H9 (cell line): ENCODE measurements at regions not wholly inside any gene's neighbourhood (a gene's known extent, or its start where the extent isn't known, plus 50 kb on each side); places are given as distances from the start of the nearest gene placed in this dataset.

Experiments used
- DNase-seq: peaks from one replicate; pipeline ENCODE4 v3.0.0-alpha.2; 2017
- H2AFZ ChIP-seq: one replicate; pipeline ENCODE4 v1.6.1; 2013; ENCODE audit warnings: mild to moderate bottlenecking, low read length, control low read depth, moderate library complexity
- H2AK5ac ChIP-seq: 2 replicates; pipeline ENCODE4 v1.6.1; 2013; ENCODE audit warnings: low read length, control low read depth, mixed read lengths; ENCODE audit not compliant: insufficient read length
- H2BK120ac ChIP-seq: one replicate; pipeline ENCODE4 v1.6.1; 2013; ENCODE audit warnings: low read depth, mild to moderate bottlenecking, low read length, control low read depth, inconsistent platforms; ENCODE audit not compliant: poor library complexity, severe bottlenecking
- H2BK12ac ChIP-seq: 2 replicates; pipeline ENCODE4 v1.6.1; 2013; ENCODE audit warnings: low read length, control low read depth, mixed read lengths, low read depth; ENCODE audit not compliant: insufficient read length
- H2BK15ac ChIP-seq: 2 replicates; pipeline ENCODE4 v1.6.1; 2013; ENCODE audit warnings: low read depth, low read length, control low read depth
- H2BK20ac ChIP-seq: one replicate; pipeline ENCODE4 v1.6.1; 2013; ENCODE audit warnings: low read depth, mild to moderate bottlenecking, low read length, control low read depth, inconsistent platforms; ENCODE audit not compliant: poor library complexity, severe bottlenecking
- H2BK5ac ChIP-seq: 2 replicates; pipeline ENCODE4 v1.6.1; 2013; ENCODE audit warnings: low read length, control low read depth, mixed read lengths; ENCODE audit not compliant: insufficient read length
- H3K14ac ChIP-seq: 2 replicates; pipeline ENCODE4 v1.6.1; 2013; ENCODE audit warnings: low read length, control low read depth; ENCODE audit not compliant: insufficient read depth
- H3K18ac ChIP-seq: 2 replicates; pipeline ENCODE4 v1.6.1; 2013; ENCODE audit warnings: low read depth, mild to moderate bottlenecking, mixed read lengths, low read length, control low read depth; ENCODE audit not compliant: insufficient read length
- H3K23ac ChIP-seq: 2 replicates; pipeline ENCODE4 v1.6.1; 2013; ENCODE audit warnings: low read length, control low read depth, mixed read lengths, low read depth; ENCODE audit not compliant: insufficient read length
- H3K23me2 ChIP-seq: 2 replicates; pipeline ENCODE4 v1.6.1; 2013; ENCODE audit warnings: low read depth, mild to moderate bottlenecking, mixed read lengths, low read length, control low read depth; ENCODE audit not compliant: insufficient read length, poor library complexity, severe bottlenecking
- H3K27ac ChIP-seq: 2 replicates; pipeline ENCODE4 v1.5.1; 2013; ENCODE audit warnings: low read length, control low read depth, mixed read lengths, low read depth; ENCODE audit not compliant: insufficient read length
- H3K27me3 ChIP-seq: 2 replicates; pipeline ENCODE4 v1.6.1; 2013; ENCODE audit warnings: low read length, control low read depth, inconsistent platforms; ENCODE audit not compliant: insufficient read depth
- H3K4ac ChIP-seq: 2 replicates; pipeline ENCODE4 v1.6.1; 2013; ENCODE audit warnings: low read depth, mild to moderate bottlenecking, control low read depth, inconsistent platforms, low read length, moderate library complexity
- H3K4me1 ChIP-seq: 2 replicates; pipeline ENCODE4 v1.6.1; 2013; ENCODE audit warnings: low read length, control low read depth, inconsistent platforms; ENCODE audit not compliant: insufficient read depth
- H3K4me2 ChIP-seq: 2 replicates; pipeline ENCODE4 v1.6.1; 2013; ENCODE audit warnings: low read length, control low read depth, mixed read lengths; ENCODE audit not compliant: insufficient read length, insufficient read depth
- H3K56ac ChIP-seq: 2 replicates; pipeline ENCODE4 v1.6.1; 2013; ENCODE audit warnings: low read depth, mild to moderate bottlenecking, mixed read lengths, low read length, control low read depth; ENCODE audit not compliant: insufficient read length
- H3K79me1 ChIP-seq: 2 replicates; pipeline ENCODE4 v1.6.1; 2013; ENCODE audit warnings: low read depth, mild to moderate bottlenecking, moderate library complexity, low read length, control low read depth, inconsistent platforms; ENCODE audit not compliant: insufficient read depth, poor library complexity, severe bottlenecking
- H3K79me2 ChIP-seq: 2 replicates; pipeline ENCODE4 v1.6.1; 2013; ENCODE audit warnings: low read length, control low read depth, inconsistent platforms; ENCODE audit not compliant: insufficient read depth
- H3K9ac ChIP-seq: 2 replicates; pipeline ENCODE4 v1.6.1; 2013; ENCODE audit warnings: low read length, control low read depth, mixed read lengths; ENCODE audit not compliant: insufficient read length; ENCODE audit errors: extremely low read depth
- H3K9me3 ChIP-seq: one replicate; pipeline ENCODE4 v1.6.1; 2013; ENCODE audit warnings: low read depth, low read length, inconsistent platforms; ENCODE audit not compliant: control insufficient read depth
- H3T11ph ChIP-seq: one replicate; pipeline ENCODE4 v1.6.1; 2013; ENCODE audit warnings: mild to moderate bottlenecking, low read length, control low read depth, inconsistent platforms
- H4K20me1 ChIP-seq: one replicate; pipeline ENCODE4 v1.6.1; 2013; ENCODE audit not compliant: control insufficient read depth, insufficient read length, insufficient read depth
- H4K5ac ChIP-seq: 2 replicates; pipeline ENCODE4 v1.6.1; 2013; ENCODE audit warnings: low read depth, mild to moderate bottlenecking, mixed read lengths, low read length, control low read depth; ENCODE audit not compliant: insufficient read length
- H4K8ac ChIP-seq: replicated peaks from 2 replicates; pipeline ENCODE4 v1.6.1; 2013; ENCODE audit warnings: low read length, control low read depth, mixed read lengths, low read depth; ENCODE audit not compliant: insufficient read length
- H4K91ac ChIP-seq: 2 replicates; pipeline ENCODE4 v1.6.1; 2013; ENCODE audit warnings: low read depth, mild to moderate bottlenecking, moderate library complexity, mixed read lengths, low read length, control low read depth; ENCODE audit not compliant: insufficient read length
- H3K27ac Mint-ChIP-seq, 3 experiments: 2 replicates in 2 of 3; 3 replicates in 1 of 3; pipeline ENCODE4 v1.8.0; 2020 to 2021; ENCODE audit warnings: mixed read lengths in 3 of 3, mild to moderate bottlenecking in 1 of 3, moderate library complexity in 1 of 3
- H3K27me3 Mint-ChIP-seq: 2 replicates; pipeline ENCODE4 v1.8.0; 2021; ENCODE audit warnings: low read depth, mild to moderate bottlenecking, moderate library complexity, mixed read lengths
- H3K36me3 Mint-ChIP-seq, 3 experiments: 2 replicates in 2 of 3; 3 replicates in 1 of 3; pipeline ENCODE4 v1.8.0; 2020 to 2021; ENCODE audit warnings: low read depth in 3 of 3, mixed read lengths in 3 of 3; ENCODE audit not compliant: insufficient read depth in 1 of 3
- H3K4me1 Mint-ChIP-seq, 2 experiments: 2 replicates each; pipeline ENCODE4 v1.8.0; 2020; ENCODE audit warnings: mixed read lengths in 2 of 2
- H3K4me3 Mint-ChIP-seq, 2 experiments: 2 replicates in 1 of 2; 3 replicates in 1 of 2; pipeline ENCODE4 v1.8.0; 2020 to 2021; ENCODE audit warnings: mild to moderate bottlenecking in 2 of 2, mixed read lengths in 2 of 2, moderate library complexity in 1 of 2
- H3K9me3 Mint-ChIP-seq, 2 experiments: 2 replicates in 1 of 2; 3 replicates in 1 of 2; pipeline ENCODE4 v1.8.0; 2020; ENCODE audit warnings: mild to moderate bottlenecking in 2 of 2, mixed read lengths in 2 of 2, moderate library complexity in 1 of 2
- WGBS: extraction: QIAGEN DNeasy Blood & Tissue Kit; methylation state at CpG from one replicate; pipeline ENCODE4 v1.1.7; 2013; ENCODE audit warnings: missing lambda C conversion rate, low lambda C conversion rate, mixed read lengths; ENCODE audit not compliant: insufficient read length; ENCODE audit errors: extremely low coverage; 5-methylcytosine and 5-hydroxymethylcytosine counted together
- TF ChIP-seq, protein P1 (sequence below): fragments of 200-600 bp; sonication (generic); conservative IDR thresholded peaks from 3 replicates; pipeline ENCODE4 v1.8.0; 2021; ENCODE audit warnings: antibody characterized with exemption, mild to moderate bottlenecking

DNA sequence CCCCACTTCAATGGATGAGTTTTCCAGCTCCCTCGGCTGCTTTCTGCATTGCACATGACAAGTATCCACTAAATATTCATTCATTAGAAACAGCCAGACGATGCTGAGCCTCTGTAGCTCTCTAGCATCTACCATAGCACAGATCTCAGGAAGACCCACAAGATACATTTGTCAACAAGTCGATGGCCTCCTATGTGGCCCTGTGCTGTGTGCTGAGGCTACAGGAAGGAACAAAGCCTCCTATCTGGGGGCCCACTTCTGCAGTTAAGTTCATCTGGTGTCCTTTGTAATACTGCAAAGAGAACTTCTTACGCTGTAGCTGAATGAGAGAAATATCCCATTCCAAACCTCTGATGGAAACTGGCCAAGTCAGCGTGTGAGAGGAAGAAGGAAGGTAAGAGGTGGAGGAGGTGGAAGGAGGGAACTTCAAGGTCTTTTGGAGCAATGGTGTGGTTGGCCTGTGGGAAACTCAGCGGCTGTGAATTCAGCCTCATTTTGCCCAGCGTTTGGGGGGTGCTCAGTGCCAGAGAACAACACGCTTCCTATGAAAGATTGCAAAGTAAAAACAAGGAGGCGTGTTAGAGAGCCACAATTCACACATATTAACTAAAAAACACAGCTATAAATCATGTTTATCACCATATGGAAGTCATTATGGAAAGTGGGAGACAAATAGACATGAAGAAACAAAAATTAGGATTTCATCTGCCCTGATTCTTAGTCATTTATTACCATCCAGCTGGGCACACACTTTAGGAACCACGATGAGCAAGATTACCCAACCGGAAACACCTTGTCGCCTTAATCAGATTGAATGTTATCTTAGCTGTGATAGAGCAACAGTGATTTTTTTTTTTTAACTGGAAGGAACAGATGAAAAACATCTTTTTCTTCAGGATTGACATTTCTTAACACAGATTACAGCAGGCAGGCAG, 62.2 kb upstream of the USP6NL start:
- Histone ChIP-seq H3K9ac (no peak overlapping the region), H3K56ac (no peak overlapping the region)
- H3K27ac Mint-ChIP-seq, result no peak overlapping the region; a peak in 1 of 7 replicates

More for the DNA sequence above, 62.2 kb upstream of the USP6NL start:
- H2BK20ac ChIP-seq, result no peak overlapping the region
- H3K18ac ChIP-seq, result no peak overlapping the region
- no peak overlapping the region for H2AK5ac ChIP-seq
- DNase-seq, result no peak
- no peak overlapping the region for H3K4me2 ChIP-seq
- no peaks in the 10 kb centered on the region for H3K9me3 ChIP-seq
- no peaks in the 10 kb centered on the region; the same call in 1 of the 2 replicates for H3K27me3 Mint-ChIP-seq
- no peaks in the 10 kb centered on the region for H3K36me3 Mint-ChIP-seq
- no peak overlapping the region for H2BK15ac ChIP-seq
- WGBS, result no CpG with 5 or more reads among the region's 12 CpGs
- peaks cover 0 to 6% of the 10 kb centered on the region in 2 experiments; a peak in 3 of 4 replicates for H3K4me1 Mint-ChIP-seq
- H2BK120ac ChIP-seq, result no peak overlapping the region
- H3K4ac ChIP-seq, result no peak overlapping the region
- TF ChIP-seq, protein P1, sequence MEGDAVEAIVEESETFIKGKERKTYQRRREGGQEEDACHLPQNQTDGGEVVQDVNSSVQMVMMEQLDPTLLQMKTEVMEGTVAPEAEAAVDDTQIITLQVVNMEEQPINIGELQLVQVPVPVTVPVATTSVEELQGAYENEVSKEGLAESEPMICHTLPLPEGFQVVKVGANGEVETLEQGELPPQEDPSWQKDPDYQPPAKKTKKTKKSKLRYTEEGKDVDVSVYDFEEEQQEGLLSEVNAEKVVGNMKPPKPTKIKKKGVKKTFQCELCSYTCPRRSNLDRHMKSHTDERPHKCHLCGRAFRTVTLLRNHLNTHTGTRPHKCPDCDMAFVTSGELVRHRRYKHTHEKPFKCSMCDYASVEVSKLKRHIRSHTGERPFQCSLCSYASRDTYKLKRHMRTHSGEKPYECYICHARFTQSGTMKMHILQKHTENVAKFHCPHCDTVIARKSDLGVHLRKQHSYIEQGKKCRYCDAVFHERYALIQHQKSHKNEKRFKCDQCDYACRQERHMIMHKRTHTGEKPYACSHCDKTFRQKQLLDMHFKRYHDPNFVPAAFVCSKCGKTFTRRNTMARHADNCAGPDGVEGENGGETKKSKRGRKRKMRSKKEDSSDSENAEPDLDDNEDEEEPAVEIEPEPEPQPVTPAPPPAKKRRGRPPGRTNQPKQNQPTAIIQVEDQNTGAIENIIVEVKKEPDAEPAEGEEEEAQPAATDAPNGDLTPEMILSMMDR, result no peak
- H2AFZ ChIP-seq, result no peak overlapping the region
- H3K4me3 Mint-ChIP-seq, result no peak overlapping the region
- no peaks in the 10 kb centered on the region for H3K23me2 ChIP-seq
- no peaks in the 10 kb centered on the region for H3K79me2 ChIP-seq
- no peak overlapping the region for H2BK12ac ChIP-seq
- H4K91ac ChIP-seq, result no peak overlapping the region
- H4K8ac ChIP-seq, result no peak overlapping the region
- no peak overlapping the region for H3T11ph ChIP-seq
- no peaks in the 10 kb centered on the region for H3K9me3 Mint-ChIP-seq
- H3K27ac ChIP-seq, result no peak overlapping the region
- no peaks in the 10 kb centered on the region for H3K79me1 ChIP-seq
- H2BK5ac ChIP-seq, result no peak overlapping the region
- no peaks in the 10 kb centered on the region for H3K4me1 ChIP-seq
- H3K27me3 ChIP-seq, result no peaks in the 10 kb centered on the region
- H4K20me1 ChIP-seq, result no peaks in the 10 kb centered on the region
- no peak overlapping the region for H3K23ac ChIP-seq
- no peak overlapping the region for H4K5ac ChIP-seq
- H3K14ac ChIP-seq, result no peak overlapping the region
